HG03066 (cell line): ENCODE measurements at regions not wholly inside any gene's neighbourhood (a gene's known extent, or its start where the extent isn't known, plus 50 kb on each side); places are given as distances from the start of the nearest gene placed in this dataset.
A peak's percentile ranks its signal among the peaks of the same experiment; 100 is the strongest.
"Not testable (repeated sequence)": the region's sequence is repeated elsewhere in the genome, so short reads cannot be mapped to it uniquely, and the experiment has no call there.

Source experiments
- ATAC-seq: cut with Tn5 transposase; IDR thresholded peaks from one replicate; pipeline ENCODE4 v1.9.1; 2021; ENCODE audit warnings: low read depth; ENCODE audit not compliant: unreplicated experiment

DNA sequence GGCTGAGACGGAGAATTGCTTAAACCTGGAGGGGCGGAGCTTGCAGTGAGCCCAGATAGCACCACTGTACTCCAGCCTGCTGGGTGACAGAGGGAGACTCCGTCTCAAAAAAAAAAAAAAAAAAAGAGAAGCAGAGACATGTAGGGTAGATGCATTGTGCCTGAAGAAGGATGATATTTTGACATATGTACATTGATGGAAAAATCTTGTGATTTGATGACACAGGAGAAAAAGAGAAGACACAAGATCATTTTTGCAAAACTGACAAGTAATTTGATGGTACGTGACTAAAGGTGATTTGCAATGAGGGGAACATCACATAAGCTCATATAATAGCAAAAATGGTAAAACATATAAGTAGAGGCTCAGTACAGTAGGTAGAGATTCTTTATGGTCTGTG lies 340.1 kb upstream of the FSTL5 start:
- ATAC-seq = no peak

- ATAC-seq = no peak
Measured at GRCh38 chr4:162502109-162502508, 338.3 kb upstream of the FSTL5 start.

- no peak for ATAC-seq
Measured at GRCh38 chr4:162499478-162499877, 335.7 kb upstream of the FSTL5 start.

GRCh38 chr4:162498168-162498567 lies 334.4 kb upstream of the FSTL5 start:
- no peak for ATAC-seq

DNA sequence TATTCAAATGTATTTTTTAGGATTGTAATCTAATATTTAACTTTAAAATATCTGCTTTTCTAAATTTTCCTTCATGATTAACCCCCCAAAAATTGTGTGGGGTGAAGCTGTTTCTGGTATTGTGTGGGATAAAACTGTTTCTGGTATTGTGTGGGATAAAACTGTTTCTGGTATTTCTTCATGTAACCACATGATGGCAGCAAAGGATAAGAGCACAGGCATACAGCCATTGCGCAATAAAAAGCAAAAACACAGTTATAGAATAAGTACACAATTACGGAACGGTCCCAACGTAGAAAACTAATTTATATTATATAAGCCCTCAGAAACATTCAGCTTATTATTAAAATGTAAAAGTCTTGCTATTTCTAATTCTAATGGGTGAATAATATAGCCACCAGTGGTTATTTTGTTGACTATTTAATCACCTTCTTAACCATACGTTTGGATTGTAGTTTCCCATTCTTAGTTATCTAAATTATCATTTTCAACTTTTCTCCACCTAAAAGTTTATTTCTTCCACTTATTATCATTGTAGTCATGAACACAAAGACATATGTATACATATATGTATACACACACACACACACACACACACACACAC lies 333.9 kb upstream of the FSTL5 start:
- ATAC-seq = peak; percentile 68

GRCh38 chr4:162494935-162495334 lies 331.1 kb upstream of the FSTL5 start:
- no peak for ATAC-seq

GRCh38 chr4:162485486-162485885 lies 321.7 kb upstream of the FSTL5 start:
- ATAC-seq = no peak

DNA sequence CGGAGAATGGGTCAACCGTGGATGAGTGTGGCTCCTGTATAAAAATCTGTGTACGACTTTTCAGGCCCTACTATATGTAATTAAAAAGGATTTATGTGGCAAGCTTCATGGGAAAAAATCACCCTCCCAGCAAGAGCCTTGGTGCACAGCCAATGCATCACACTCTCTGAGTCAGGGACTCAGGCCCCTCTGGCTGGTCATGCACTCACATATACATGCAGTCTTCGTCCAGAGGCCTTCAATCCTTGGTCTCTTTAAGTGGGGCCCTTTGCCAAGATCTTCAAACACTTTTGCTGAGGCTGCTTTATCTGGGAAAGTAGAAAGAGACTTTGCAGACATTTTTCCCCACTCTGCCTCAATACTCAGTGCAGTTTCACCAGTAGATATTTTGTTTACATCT lies 311.4 kb upstream of the FSTL5 start:
- no peak for ATAC-seq

DNA sequence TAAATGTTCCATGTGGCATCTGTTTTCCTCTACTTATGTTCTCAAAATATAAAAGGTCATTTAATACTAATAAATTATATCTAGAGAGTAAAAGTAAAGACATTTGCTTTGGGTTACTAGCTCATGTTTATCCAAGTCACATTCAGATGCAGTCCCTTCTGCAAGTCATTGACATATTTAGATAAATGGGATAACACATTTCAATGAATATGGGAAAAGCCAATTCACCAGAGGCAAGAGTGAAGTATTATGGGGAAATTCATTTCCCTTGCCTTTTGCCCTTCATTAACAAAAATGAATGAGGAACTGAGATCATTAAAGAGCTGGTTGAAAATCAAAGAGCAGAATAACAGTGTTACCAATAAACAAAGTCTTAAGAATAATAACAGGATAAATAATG lies 306.2 kb upstream of the FSTL5 start:
- ATAC-seq = no peak

DNA sequence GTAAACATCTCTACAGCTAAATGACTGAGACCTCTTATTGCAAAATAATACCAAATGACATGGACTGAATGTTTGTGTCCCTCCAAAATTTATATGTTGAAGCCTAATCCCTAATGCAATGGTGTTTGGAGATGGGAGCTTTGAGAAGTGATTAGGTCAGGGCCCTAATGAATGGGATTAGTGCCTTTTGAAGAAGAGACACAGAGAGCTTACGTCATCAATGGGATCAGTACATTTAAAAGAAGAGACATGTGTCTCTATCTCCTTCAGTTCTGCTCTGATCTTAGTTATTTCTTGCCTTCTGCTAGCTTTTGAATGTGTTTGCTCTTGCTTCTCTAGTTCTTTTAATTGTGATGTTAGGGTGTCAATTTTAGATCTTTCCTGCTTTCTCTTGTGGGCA lies 301.6 kb upstream of the FSTL5 start:
- not testable (repeated sequence) for ATAC-seq

DNA sequence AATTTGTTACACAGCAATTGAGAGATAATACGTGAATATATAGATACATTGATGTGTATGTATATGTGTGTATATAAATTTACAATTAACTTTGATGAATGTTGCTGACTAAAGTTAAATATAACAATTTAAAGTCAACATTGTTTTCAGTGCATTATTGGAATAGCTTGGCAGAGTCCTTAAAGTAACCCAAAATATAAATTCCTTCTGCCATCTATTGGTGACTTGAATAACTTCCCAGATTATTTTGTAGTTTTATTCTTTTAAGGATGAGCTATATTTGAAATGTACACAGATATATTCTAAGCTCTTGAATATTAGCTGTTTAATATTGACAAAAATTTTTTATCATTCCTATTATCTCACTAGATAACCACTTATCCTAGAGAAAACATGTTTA lies 298.2 kb upstream of the FSTL5 start:
- no peak for ATAC-seq

DNA sequence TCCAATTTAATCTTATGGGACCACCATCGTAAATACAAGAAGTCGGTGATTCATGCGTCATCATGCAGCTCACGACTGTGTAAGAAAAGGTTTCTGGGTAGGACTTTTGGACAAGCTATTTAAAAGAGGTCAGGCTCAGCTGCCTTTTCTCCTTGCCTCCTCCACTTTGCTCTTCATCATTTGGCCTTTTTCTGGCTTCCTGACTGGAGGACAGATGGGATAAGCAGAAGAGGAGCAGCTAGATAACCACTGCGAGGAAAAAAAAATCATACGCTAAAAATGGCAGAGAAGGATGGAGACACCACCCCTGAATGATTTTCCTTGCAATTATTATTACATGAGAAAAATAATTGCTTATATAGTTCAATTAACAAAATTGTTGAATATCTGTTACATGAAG lies 294.3 kb upstream of the FSTL5 start:
- no peak for ATAC-seq

DNA sequence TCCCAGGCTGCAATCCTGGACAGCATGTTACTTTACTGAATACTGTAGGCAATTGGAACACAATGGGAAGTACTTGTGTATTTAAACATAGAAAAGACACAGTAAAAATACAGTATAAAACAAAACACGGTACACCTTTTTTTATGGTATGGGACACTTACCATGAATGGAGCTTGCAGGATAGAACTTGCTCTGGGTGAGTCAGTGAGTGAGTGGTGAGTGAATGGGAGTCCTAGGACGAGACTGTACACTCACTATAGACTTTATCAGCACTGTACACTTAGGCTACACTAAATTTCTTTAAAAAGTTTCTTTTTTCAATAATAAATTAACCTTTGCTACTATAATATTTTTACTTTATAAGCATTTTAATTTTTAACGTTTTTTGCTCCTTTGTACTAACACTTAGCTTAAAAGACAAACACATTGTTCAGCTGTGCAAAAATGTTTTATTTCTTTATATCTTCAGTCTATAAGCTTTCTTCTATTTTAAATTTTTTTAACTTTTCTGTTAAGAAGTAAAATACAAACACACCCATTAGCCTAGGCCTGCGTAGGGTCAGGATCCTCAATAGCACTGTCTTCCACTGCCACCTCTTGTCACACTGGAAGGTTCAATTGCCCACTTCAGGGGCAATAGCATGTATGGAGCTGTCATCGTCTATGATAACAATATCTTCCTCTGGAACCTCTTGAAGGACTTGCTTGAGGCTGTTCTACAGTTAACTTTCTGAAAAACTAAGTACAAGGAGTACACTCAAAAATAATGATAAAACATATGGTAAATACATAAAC lies 293.5 kb upstream of the FSTL5 start:
- no peak for ATAC-seq

GRCh38 chr4:162456106-162456505 lies 292.3 kb upstream of the FSTL5 start:
- ATAC-seq = no peak

DNA sequence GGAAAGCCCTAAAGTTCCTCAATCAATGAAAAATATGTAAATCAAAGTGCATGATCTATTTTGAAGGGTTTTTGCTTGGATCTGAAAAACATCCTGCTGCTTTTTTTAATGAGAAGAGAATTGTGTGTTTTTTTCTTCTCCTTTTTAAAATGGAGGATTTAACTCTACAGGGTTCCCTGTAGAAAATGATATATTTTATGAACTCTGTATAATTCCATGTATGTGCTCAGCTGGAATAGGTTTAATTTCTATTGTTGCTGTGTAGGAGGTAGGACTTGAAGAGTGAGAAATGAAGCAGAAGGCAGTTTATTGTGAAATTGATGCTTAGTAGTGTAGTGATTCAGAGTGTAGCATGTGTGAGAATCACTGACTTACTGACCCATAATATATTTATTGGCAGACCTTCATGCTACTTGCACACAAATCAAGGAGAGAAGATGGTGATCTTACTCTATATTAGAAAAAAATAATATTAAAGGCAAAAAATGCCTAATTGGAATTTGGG lies 286.8 kb upstream of the FSTL5 start:
- ATAC-seq = no peak

DNA sequence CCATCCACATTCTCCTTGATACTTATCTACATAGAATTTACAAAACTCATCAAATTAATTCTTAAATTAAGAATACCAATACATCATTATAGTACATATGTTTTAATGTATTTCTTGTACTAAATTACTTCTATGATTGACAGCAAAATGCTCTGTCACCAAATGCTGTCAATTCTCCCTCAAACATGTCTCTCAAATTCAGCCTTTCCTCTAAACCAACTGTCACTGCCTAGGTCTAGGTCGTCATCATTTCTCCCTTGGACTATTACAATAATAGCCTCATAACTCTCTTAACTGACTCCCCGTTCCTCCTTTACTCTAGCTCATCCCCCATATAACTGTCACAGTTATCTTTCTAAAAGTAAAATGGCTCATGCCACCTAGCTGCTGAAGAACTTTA lies 279.7 kb upstream of the FSTL5 start:
- ATAC-seq = no peak

- ATAC-seq = no peak
Measured at GRCh38 chr4:162442128-162442527, 278.3 kb upstream of the FSTL5 start.

GRCh38 chr4:162422312-162422711 lies 258.5 kb upstream of the FSTL5 start:
- ATAC-seq = no peak

GRCh38 chr4:162410854-162411253 lies 247.1 kb upstream of the FSTL5 start:
- no peak for ATAC-seq

GRCh38 chr4:162409048-162409447 lies 245.2 kb upstream of the FSTL5 start:
- ATAC-seq = no peak

GRCh38 chr4:162408309-162408708 lies 244.5 kb upstream of the FSTL5 start:
- ATAC-seq = no peak
